ENCODE measurements at regions not wholly inside any gene's neighbourhood (a gene's known extent, or its start where the extent isn't known, plus 50 kb on each side); places are given as distances from the start of the nearest gene placed in this dataset.
"Not testable (repeated sequence)": the region's sequence is repeated elsewhere in the genome, so short reads cannot be mapped to it uniquely, and the experiment has no call there.

GRCh38 chr4:148573296-148573695 lies 131.1 kb upstream of the NR3C2 start:
- Histone ChIP-seq H3K36me3 (replicated peaks; ENCODE audit: control insufficient read depth, insufficient read depth, low read length) (no peaks in the 10 kb centered on the region), H3K4me3 (ENCODE audit: insufficient read depth, low read depth, low read length) (no peak overlapping the region), H3K27me3 (ENCODE audit: control insufficient read depth, insufficient read depth, low read length) (no peaks in the 10 kb centered on the region)
- DNase-seq = no peak

GRCh38 chr4:148565801-148566200 lies 123.6 kb upstream of the NR3C2 start:
- no peaks in the 10 kb centered on the region for H3K27me3 ChIP-seq (ENCODE audit: control insufficient read depth, insufficient read depth, low read length)
- no peak overlapping the region for H3K4me3 ChIP-seq (ENCODE audit: insufficient read depth, low read depth, low read length)
- H3K36me3 ChIP-seq (replicated peaks; ENCODE audit: control insufficient read depth, insufficient read depth, low read length) = no peaks in the 10 kb centered on the region
- DNase-seq = no peak

GRCh38 chr4:148563684-148564083 lies 121.5 kb upstream of the NR3C2 start:
- no peak overlapping the region for H3K4me3 ChIP-seq (ENCODE audit: insufficient read depth, low read depth, low read length)
- no peaks in the 10 kb centered on the region for H3K36me3 ChIP-seq (replicated peaks; ENCODE audit: control insufficient read depth, insufficient read depth, low read length)
- no peaks in the 10 kb centered on the region for H3K27me3 ChIP-seq (ENCODE audit: control insufficient read depth, insufficient read depth, low read length)
- DNase-seq = no peak

- DNase-seq = no peak
- H3K4me3 ChIP-seq (ENCODE audit: insufficient read depth, low read depth, low read length) = no peak overlapping the region
- H3K27me3 ChIP-seq (ENCODE audit: control insufficient read depth, insufficient read depth, low read length) = no peaks in the 10 kb centered on the region
- H3K36me3 ChIP-seq (replicated peaks; ENCODE audit: control insufficient read depth, insufficient read depth, low read length) = no peaks in the 10 kb centered on the region
Measured at GRCh38 chr4:148561467-148561866, 119.3 kb upstream of the NR3C2 start.

GRCh38 chr4:148557793-148558192 lies 115.6 kb upstream of the NR3C2 start:
- Histone ChIP-seq H3K27me3 (ENCODE audit: control insufficient read depth, insufficient read depth, low read length) (no peaks in the 10 kb centered on the region), H3K4me3 (ENCODE audit: insufficient read depth, low read depth, low read length) (no peak overlapping the region), H3K36me3 (replicated peaks; ENCODE audit: control insufficient read depth, insufficient read depth, low read length) (no peaks in the 10 kb centered on the region)
- DNase-seq = no peak

- H3K4me3 ChIP-seq (ENCODE audit: insufficient read depth, low read depth, low read length) = no peak overlapping the region
- no peaks in the 10 kb centered on the region for H3K27me3 ChIP-seq (ENCODE audit: control insufficient read depth, insufficient read depth, low read length)
- no peak for DNase-seq
- no peaks in the 10 kb centered on the region for H3K36me3 ChIP-seq (replicated peaks; ENCODE audit: control insufficient read depth, insufficient read depth, low read length)
Measured at GRCh38 chr4:148550788-148551187, 108.6 kb upstream of the NR3C2 start.

- DNase-seq = no peak
- H3K36me3 ChIP-seq (replicated peaks; ENCODE audit: control insufficient read depth, insufficient read depth, low read length) = no peaks in the 10 kb centered on the region
- no peak overlapping the region for H3K4me3 ChIP-seq (ENCODE audit: insufficient read depth, low read depth, low read length)
- H3K27me3 ChIP-seq (ENCODE audit: control insufficient read depth, insufficient read depth, low read length) = no peaks in the 10 kb centered on the region
Measured at GRCh38 chr4:148542922-148543623, 100.9 kb upstream of the NR3C2 start.

- Histone ChIP-seq H3K27me3 (ENCODE audit: control insufficient read depth, insufficient read depth, low read length) (no peaks in the 10 kb centered on the region), H3K4me3 (ENCODE audit: insufficient read depth, low read depth, low read length) (no peak overlapping the region), H3K36me3 (replicated peaks; ENCODE audit: control insufficient read depth, insufficient read depth, low read length) (no peaks in the 10 kb centered on the region)
- DNase-seq = no peak
Measured at GRCh38 chr4:148540622-148541326, 98.6 kb upstream of the NR3C2 start.

GRCh38 chr4:148539387-148539786 lies 97.2 kb upstream of the NR3C2 start:
- Histone ChIP-seq H3K4me3 (ENCODE audit: insufficient read depth, low read depth, low read length) (no peak overlapping the region), H3K36me3 (replicated peaks; ENCODE audit: control insufficient read depth, insufficient read depth, low read length) (no peaks in the 10 kb centered on the region), H3K27me3 (ENCODE audit: control insufficient read depth, insufficient read depth, low read length) (no peaks in the 10 kb centered on the region)
- no peak for DNase-seq

- H3K27me3 ChIP-seq (ENCODE audit: control insufficient read depth, insufficient read depth, low read length); H3K4me3 ChIP-seq (ENCODE audit: insufficient read depth, low read depth, low read length); DNase-seq; H3K36me3 ChIP-seq (replicated peaks; ENCODE audit: control insufficient read depth, insufficient read depth, low read length): not testable (repeated sequence)
Measured at GRCh38 chr4:148533851-148534250, 91.6 kb upstream of the NR3C2 start.

- no peaks in the 10 kb centered on the region for H3K27me3 ChIP-seq (ENCODE audit: control insufficient read depth, insufficient read depth, low read length)
- H3K4me3 ChIP-seq (ENCODE audit: insufficient read depth, low read depth, low read length) = no peak overlapping the region
- no peak for DNase-seq
- H3K36me3 ChIP-seq (replicated peaks; ENCODE audit: control insufficient read depth, insufficient read depth, low read length) = no peaks in the 10 kb centered on the region
Measured at GRCh38 chr4:148530114-148530513, 87.9 kb upstream of the NR3C2 start.

- Histone ChIP-seq H3K36me3 (replicated peaks; ENCODE audit: control insufficient read depth, insufficient read depth, low read length) (no peaks in the 10 kb centered on the region), H3K4me3 (ENCODE audit: insufficient read depth, low read depth, low read length) (no peak overlapping the region), H3K27me3 (ENCODE audit: control insufficient read depth, insufficient read depth, low read length) (no peaks in the 10 kb centered on the region)
- DNase-seq = no peak
Measured at GRCh38 chr4:148527571-148527970, 85.4 kb upstream of the NR3C2 start.

GRCh38 chr4:148522995-148523394 lies 80.8 kb upstream of the NR3C2 start:
- DNase-seq = no peak
- Histone ChIP-seq H3K36me3 (replicated peaks; ENCODE audit: control insufficient read depth, insufficient read depth, low read length) (no peaks in the 10 kb centered on the region), H3K4me3 (ENCODE audit: insufficient read depth, low read depth, low read length) (no peak overlapping the region), H3K27me3 (ENCODE audit: control insufficient read depth, insufficient read depth, low read length) (no peaks in the 10 kb centered on the region)

GRCh38 chr4:148515248-148515647 lies 73.0 kb upstream of the NR3C2 start:
- no peak for DNase-seq
- no peaks in the 10 kb centered on the region for H3K27me3 ChIP-seq (ENCODE audit: control insufficient read depth, insufficient read depth, low read length)
- no peak overlapping the region for H3K4me3 ChIP-seq (ENCODE audit: insufficient read depth, low read depth, low read length)
- no peaks in the 10 kb centered on the region for H3K36me3 ChIP-seq (replicated peaks; ENCODE audit: control insufficient read depth, insufficient read depth, low read length)

GRCh38 chr4:148514581-148514980 lies 72.4 kb upstream of the NR3C2 start:
- DNase-seq = no peak
- Histone ChIP-seq H3K27me3 (ENCODE audit: control insufficient read depth, insufficient read depth, low read length) (no peaks in the 10 kb centered on the region), H3K36me3 (replicated peaks; ENCODE audit: control insufficient read depth, insufficient read depth, low read length) (no peaks in the 10 kb centered on the region), H3K4me3 (ENCODE audit: insufficient read depth, low read depth, low read length) (no peak overlapping the region)
